K562 (cell line): ENCODE measurements at regions not wholly inside any gene's neighbourhood (a gene's known extent, or its start where the extent isn't known, plus 50 kb on each side); places are given as distances from the start of the nearest gene placed in this dataset.

Experiments used
- ATAC-seq: fragments of 200-7000 bp; cut with Tn5 transposase; 3 replicates; pipeline ENCODE4 v1.9.1; 2020; ENCODE audit warnings: moderate library complexity
- BruUV-seq: library from RNA; stranded (reverse); fragments of 400-500 nt; replicated peaks from 2 replicates; lab custom pipeline; 2021; lab: Mats Ljungman, UMichigan
- CTCF ChIA-PET: fragments of 300-600 bp; formaldehyde crosslinking; extraction: SDS; loops from one replicate; lab custom pipeline; 2021; ENCODE audit warnings: low intra/inter-chr PET ratio; lab: Yijun Ruan, JAX
- POLR2A ChIA-PET: fragments of 300-600, 350-650 bp; sonication (Branson Sonifier 250); formaldehyde crosslinking; extraction: SDS; loops from one replicate; lab custom pipeline; 2021; ENCODE audit warnings: antibody characterized with exemption, inconsistent platforms; lab: Yijun Ruan, JAX
- DNase-seq, 4 experiments: peaks; one replicate each; pipeline versions ENCODE4 v3.0.0 to v3.0.0-alpha.2; 2011 to 2018; ENCODE audit warnings: low spot score in 3 of 4, mixed read lengths in 3 of 4; ENCODE audit errors: extremely low read depth in 1 of 4
- FAIRE-seq: peaks from 2 replicates; lab custom pipeline; 2011; peaks lifted over from hg19 to GRCh38; lab: Jason Lieb, UNC
- H2AFZ ChIP-seq: 2 replicates; pipeline ENCODE4 v1.6.0; 2011; ENCODE audit warnings: low read depth, low read length, control low read depth, inconsistent platforms
- H3K27ac ChIP-seq: fragments of 200-600 bp; 3 replicates; pipeline ENCODE4 v1.8.0; 2011; ENCODE audit warnings: low read depth, mild to moderate bottlenecking, control low read depth, inconsistent platforms, low read length, moderate library complexity, mixed read lengths; ENCODE audit errors: extremely low read depth
- H3K27me3 ChIP-seq, 2 experiments: fragments of 300-600 bp in 1 of 2; 2 replicates in 1 of 2; 3 replicates in 1 of 2; pipeline versions ENCODE4 v1.6.0 to v1.8.0; 2011; ENCODE audit warnings: inconsistent platforms in 2 of 2, low read length in 2 of 2, mild to moderate bottlenecking in 1 of 2, mixed read lengths in 1 of 2, moderate library complexity in 1 of 2; ENCODE audit not compliant: control insufficient read depth in 2 of 2, insufficient read depth in 2 of 2
- H3K36me3 ChIP-seq: fragments of 300-600 bp; 3 replicates; pipeline ENCODE4 v1.8.0; 2011; ENCODE audit warnings: mild to moderate bottlenecking, low read length, inconsistent platforms; ENCODE audit not compliant: control insufficient read depth, insufficient read depth
- H3K4me1 ChIP-seq, 2 experiments: fragments of 200-600 bp in 1 of 2; replicated peaks in 1 of 2; 2 replicates in 1 of 2; 3 replicates in 1 of 2; pipeline versions ENCODE4 v1.5.1 to v1.8.0; 2011; ENCODE audit warnings: inconsistent platforms in 2 of 2, low read length in 2 of 2, mild to moderate bottlenecking in 1 of 2, mixed read lengths in 1 of 2, moderate library complexity in 1 of 2; ENCODE audit not compliant: control insufficient read depth in 2 of 2, insufficient read depth in 2 of 2
- H3K4me2 ChIP-seq: 2 replicates; pipeline ENCODE4 v1.6.1; 2011; ENCODE audit warnings: low read length, control low read depth, inconsistent platforms, mixed read lengths; ENCODE audit not compliant: insufficient read depth
- H3K4me3 ChIP-seq: fragments of 200-600 bp; sonication (generic), shearing (Covaris generic); 2 replicates; pipeline ENCODE4 v1.5.1; 2016; ENCODE audit warnings: control low read depth, inconsistent platforms
- H3K79me2 ChIP-seq: fragments of 200-600 bp; 3 replicates; pipeline ENCODE4 v1.8.0; 2011; ENCODE audit warnings: low read length, inconsistent platforms; ENCODE audit not compliant: control insufficient read depth, insufficient read depth
- H3K9ac ChIP-seq, 2 experiments: 2 replicates each; pipeline versions ENCODE4 v1.6.0 to v1.6.1; 2011; ENCODE audit warnings: low read depth in 2 of 2, low read length in 2 of 2, control low read depth in 1 of 2, inconsistent platforms in 1 of 2, mild to moderate bottlenecking in 1 of 2, mixed read lengths in 1 of 2; ENCODE audit not compliant: insufficient read depth in 1 of 2
- H3K9me1 ChIP-seq: one replicate; pipeline ENCODE4 v1.6.0; 2011; ENCODE audit warnings: inconsistent platforms, mild to moderate bottlenecking, low read length, moderate library complexity; ENCODE audit not compliant: control insufficient read depth, insufficient read depth
- H3K9me3 ChIP-seq: replicated peaks from 2 replicates; pipeline ENCODE4 v1.5.1; 2011; ENCODE audit warnings: low read depth, low read length, inconsistent platforms; ENCODE audit not compliant: control insufficient read depth, insufficient read depth
- H4K20me1 ChIP-seq: replicated peaks from 2 replicates; pipeline ENCODE4 v1.6.1; 2011; ENCODE audit warnings: low read length, inconsistent platforms, mixed read lengths; ENCODE audit not compliant: control insufficient read depth, insufficient read depth
- ARID1B ChIP-seq: fragments of 450-650 bp; IDR thresholded peaks from 2 replicates; pipeline ENCODE4 v1.6.1; 2016; ENCODE audit warnings: antibody characterized with exemption, mild to moderate bottlenecking, inconsistent platforms
- DPF2 ChIP-seq: fragments of 450-650 bp; IDR thresholded peaks from 2 replicates; pipeline ENCODE4 v1.6.1; 2016
- ESRRA ChIP-seq: fragments of 450-650 bp; IDR thresholded peaks from 2 replicates; pipeline ENCODE4 v1.6.1; 2014; ENCODE audit warnings: low read depth, mild to moderate bottlenecking, moderate library complexity, borderline replicate concordance
- ESRRB ChIP-seq: fragments of 250-450 bp; sonication (Bioruptor Pico); IDR thresholded peaks from 2 replicates; pipeline ENCODE4 v1.5.0; 2020; ENCODE audit warnings: mild to moderate bottlenecking, moderate library complexity, borderline replicate concordance
- EZH2 ChIP-seq: IDR thresholded peaks from 2 replicates; pipeline ENCODE4 v1.6.1; 2012; ENCODE audit warnings: low read depth, mild to moderate bottlenecking, inconsistent platforms, low read length, borderline replicate concordance
- PHF20 ChIP-seq: fragments of 450-650 bp; IDR thresholded peaks from 2 replicates; pipeline ENCODE4 v1.6.1; 2018; ENCODE audit not compliant: partially characterized antibody
- PHTF2 ChIP-seq: fragments of 250-450 bp; sonication (Bioruptor Pico); IDR thresholded peaks from 2 replicates; pipeline ENCODE4 v1.5.0; 2021; ENCODE audit warnings: mild to moderate bottlenecking
- RFX5 ChIP-seq: IDR thresholded peaks from 2 replicates; pipeline ENCODE4 v1.6.1; 2011; ENCODE audit warnings: low read depth, mild to moderate bottlenecking, improper control_type of control experiment, low read length
- SIN3A ChIP-seq, 2 experiments: fragments of 150-350 bp in 1 of 2; IDR thresholded peaks; 2 replicates each; pipeline ENCODE4 v1.6.1; 2011 to 2016; ENCODE audit warnings: borderline replicate concordance in 2 of 2, low read depth in 2 of 2, low read length in 2 of 2, mild to moderate bottlenecking in 2 of 2, moderate library complexity in 2 of 2; ENCODE audit not compliant: control insufficient read depth in 1 of 2
- TOE1 ChIP-seq, 2 experiments: fragments of 450-650 bp in 1 of 2; sonication (generic) in 1 of 2; formaldehyde crosslinking in 1 of 2; IDR thresholded peaks; 2 replicates each; pipeline versions ENCODE4 v1.7.1 to v1.8.0; 2016 to 2022; ENCODE audit warnings: borderline replicate concordance in 2 of 2, mild to moderate bottlenecking in 2 of 2, antibody characterized with exemption in 1 of 2, inconsistent platforms in 1 of 2, low read depth in 1 of 2, missing genetic modification reagents in 1 of 2, moderate library complexity in 1 of 2
- ZFP1 ChIP-seq: fragments of 450-650 bp; formaldehyde crosslinking; IDR thresholded peaks from 2 replicates; pipeline ENCODE4 v1.4.0; 2020; ENCODE audit warnings: mild to moderate bottlenecking, mixed read lengths
- ZKSCAN3 ChIP-seq: fragments of 250-450 bp; sonication (Bioruptor Pico); IDR thresholded peaks from 2 replicates; pipeline ENCODE4 v1.4.0; 2020
- ZNF561 ChIP-seq: fragments of 450-650 bp; formaldehyde crosslinking; conservative IDR thresholded peaks from 2 replicates; pipeline ENCODE4 v1.4.0; 2020; ENCODE audit warnings: mild to moderate bottlenecking, moderate library complexity
- ZNF79 ChIP-seq: fragments of 250-450 bp; sonication (Bioruptor Pico); IDR thresholded peaks from 2 replicates; pipeline ENCODE4 v1.4.0; 2020; ENCODE audit warnings: low read depth, mild to moderate bottlenecking, moderate library complexity
- WGBS: fragments of 100-300 bp; shearing (Covaris generic); methylation state at CpG from one replicate; pipeline ENCODE4 v1.1.6; 2016; ENCODE audit warnings: low coverage, mixed read lengths; ENCODE audit not compliant: insufficient coverage; ENCODE audit errors: missing lambda C conversion rate; 5-methylcytosine and 5-hydroxymethylcytosine counted together
- in situ Hi-C: fragments of 300-500 bp; cut with MboI; formaldehyde crosslinking; loops from 4 replicates; pipeline ENCODE4 v1.15.0; 2018; ENCODE audit warnings: inconsistent platforms, mixed read lengths
- intact Hi-C: fragments of 100-400 bp; cut with micrococcal nuclease; formaldehyde crosslinking; loops from 2 replicates; pipeline ENCODE4 v1.14.2; 2022
- TF ChIP-seq, protein P1 (sequence below), 2 experiments: IDR thresholded peaks in 1 of 2; conservative IDR thresholded peaks in 1 of 2; 2 replicates each; pipeline ENCODE4 v1.6.1; 2016; ENCODE audit warnings: low read depth in 2 of 2, mild to moderate bottlenecking in 1 of 2, missing compliant biosample characterization in 1 of 2, missing genetic modification characterization in 1 of 2, moderate library complexity in 1 of 2
- TF ChIP-seq, protein P2 (sequence below): fragments of 150-350 bp; IDR thresholded peaks from 2 replicates; pipeline ENCODE4 v1.6.1; 2014; ENCODE audit warnings: low read depth, mild to moderate bottlenecking, low read length, borderline replicate concordance

DNA sequence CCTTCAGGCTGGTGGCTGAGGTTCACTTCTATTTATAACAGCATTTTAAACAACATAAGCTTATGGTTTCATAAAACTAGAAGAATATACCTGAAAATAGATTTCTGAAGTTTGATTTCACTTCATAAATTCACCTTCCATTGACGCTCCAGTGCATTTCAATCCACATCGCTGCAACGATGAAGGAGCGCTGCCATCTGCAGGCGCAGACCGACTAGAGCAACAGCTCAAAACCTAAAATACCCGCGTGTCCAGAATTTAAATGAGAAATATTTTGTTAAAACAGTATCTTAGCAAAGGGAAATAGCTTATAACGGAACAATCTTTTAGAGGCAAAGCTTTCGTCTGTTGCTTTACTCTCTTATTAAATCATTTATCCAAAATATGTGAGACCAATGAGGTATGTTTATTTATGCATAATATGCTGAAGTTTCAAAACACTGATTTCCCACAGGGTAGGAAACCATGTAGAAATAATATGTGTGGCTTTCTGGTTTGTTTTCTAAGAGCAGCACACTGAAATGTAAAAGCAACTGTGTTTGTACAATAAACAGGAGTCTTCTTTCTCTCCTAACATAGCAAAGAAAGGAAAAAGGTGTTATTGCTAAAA is 816.4 kb upstream of the FRG1 start:
- H2AFZ ChIP-seq: no peak overlapping the region
- WGBS: 0% methylated on average over 10 of the region's 10 CpGs
- POLR2A ChIA-PET: interaction anchor here (0.6 kb wide), 1 partner anchor 1528 kb away, joined by 3 read pairs; no protein-coding TSS in a partner anchor
- no peak overlapping the region for H3K4me3 ChIP-seq
- DNase-seq: no peak
- BruUV-seq: no TSS peak
- H3K36me3 ChIP-seq: no peaks in the 10 kb centered on the region
- CTCF ChIA-PET: no interaction called here
- no peaks in the 10 kb centered on the region for H4K20me1 ChIP-seq
- H3K4me1 ChIP-seq: no peaks in the 10 kb centered on the region
- in situ Hi-C loops: no loop called here
- no peak overlapping the region for H3K9ac ChIP-seq
- no peaks in the 10 kb centered on the region for H3K9me1 ChIP-seq
- no peak for ATAC-seq
- no peaks in the 10 kb centered on the region for H3K9me3 ChIP-seq
- intact Hi-C loops: no loop called here
- H3K4me2 ChIP-seq: no peak overlapping the region
- H3K27me3 ChIP-seq: no peaks in the 10 kb centered on the region
- H3K79me2 ChIP-seq: no peaks in the 10 kb centered on the region
- no peak for FAIRE-seq
- no peak overlapping the region for H3K27ac ChIP-seq
- TF ChIP-seq DPF2: no peak
- TF ChIP-seq SIN3A (IDR thresholded peaks at IDR 0.05; ENCODE audit: borderline replicate concordance in 2 of 2, control insufficient read depth in 1 of 2, low read depth in 2 of 2, low read length in 2 of 2): no peak
- no peak for TF ChIP-seq ZNF561
- TF ChIP-seq TOE1 (IDR thresholded peaks at IDR 0.05; ENCODE audit: borderline replicate concordance): no peak
- TF ChIP-seq TOE1 (CRISPR knock-in tag; IDR thresholded peaks at IDR 0.05; ENCODE audit: borderline replicate concordance, low read depth): no peak
- no peak for TF ChIP-seq ESRRB
- TF ChIP-seq ZKSCAN3 (CRISPR knock-in tag): no peak
- no peak for TF ChIP-seq EZH2
- TF ChIP-seq, protein P1, sequence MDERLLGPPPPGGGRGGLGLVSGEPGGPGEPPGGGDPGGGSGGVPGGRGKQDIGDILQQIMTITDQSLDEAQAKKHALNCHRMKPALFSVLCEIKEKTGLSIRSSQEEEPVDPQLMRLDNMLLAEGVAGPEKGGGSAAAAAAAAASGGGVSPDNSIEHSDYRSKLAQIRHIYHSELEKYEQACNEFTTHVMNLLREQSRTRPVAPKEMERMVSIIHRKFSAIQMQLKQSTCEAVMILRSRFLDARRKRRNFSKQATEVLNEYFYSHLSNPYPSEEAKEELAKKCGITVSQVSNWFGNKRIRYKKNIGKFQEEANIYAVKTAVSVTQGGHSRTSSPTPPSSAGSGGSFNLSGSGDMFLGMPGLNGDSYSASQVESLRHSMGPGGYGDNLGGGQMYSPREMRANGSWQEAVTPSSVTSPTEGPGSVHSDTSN (CRISPR knock-in tag; IDR thresholded peaks at IDR 0.05; ENCODE audit: low read depth): no peak
- TF ChIP-seq, protein P1 (tag; conservative IDR thresholded peaks at IDR 0.05; ENCODE audit: low read depth): no peak
- TF ChIP-seq PHTF2 (CRISPR knock-in tag): no peak
- no peak for TF ChIP-seq RFX5
- TF ChIP-seq ZFP1: no peak
- TF ChIP-seq ESRRA: no peak
- TF ChIP-seq PHF20: no peak
- no peak for TF ChIP-seq ZNF79 (CRISPR knock-in tag)
- TF ChIP-seq, protein P2, sequence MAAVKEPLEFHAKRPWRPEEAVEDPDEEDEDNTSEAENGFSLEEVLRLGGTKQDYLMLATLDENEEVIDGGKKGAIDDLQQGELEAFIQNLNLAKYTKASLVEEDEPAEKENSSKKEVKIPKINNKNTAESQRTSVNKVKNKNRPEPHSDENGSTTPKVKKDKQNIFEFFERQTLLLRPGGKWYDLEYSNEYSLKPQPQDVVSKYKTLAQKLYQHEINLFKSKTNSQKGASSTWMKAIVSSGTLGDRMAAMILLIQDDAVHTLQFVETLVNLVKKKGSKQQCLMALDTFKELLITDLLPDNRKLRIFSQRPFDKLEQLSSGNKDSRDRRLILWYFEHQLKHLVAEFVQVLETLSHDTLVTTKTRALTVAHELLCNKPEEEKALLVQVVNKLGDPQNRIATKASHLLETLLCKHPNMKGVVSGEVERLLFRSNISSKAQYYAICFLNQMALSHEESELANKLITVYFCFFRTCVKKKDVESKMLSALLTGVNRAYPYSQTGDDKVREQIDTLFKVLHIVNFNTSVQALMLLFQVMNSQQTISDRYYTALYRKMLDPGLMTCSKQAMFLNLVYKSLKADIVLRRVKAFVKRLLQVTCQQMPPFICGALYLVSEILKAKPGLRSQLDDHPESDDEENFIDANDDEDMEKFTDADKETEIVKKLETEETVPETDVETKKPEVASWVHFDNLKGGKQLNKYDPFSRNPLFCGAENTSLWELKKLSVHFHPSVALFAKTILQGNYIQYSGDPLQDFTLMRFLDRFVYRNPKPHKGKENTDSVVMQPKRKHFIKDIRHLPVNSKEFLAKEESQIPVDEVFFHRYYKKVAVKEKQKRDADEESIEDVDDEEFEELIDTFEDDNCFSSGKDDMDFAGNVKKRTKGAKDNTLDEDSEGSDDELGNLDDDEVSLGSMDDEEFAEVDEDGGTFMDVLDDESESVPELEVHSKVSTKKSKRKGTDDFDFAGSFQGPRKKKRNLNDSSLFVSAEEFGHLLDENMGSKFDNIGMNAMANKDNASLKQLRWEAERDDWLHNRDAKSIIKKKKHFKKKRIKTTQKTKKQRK: no peak
- no peak for TF ChIP-seq ARID1B
